GM19455 (cell line): ENCODE measurements at regions not wholly inside any gene's neighbourhood (a gene's known extent, or its start where the extent isn't known, plus 50 kb on each side); places are given as distances from the start of the nearest gene placed in this dataset.

Experiments
- ATAC-seq: cut with Tn5 transposase; IDR thresholded peaks from one replicate; pipeline ENCODE4 v1.9.1; 2021; ENCODE audit not compliant: unreplicated experiment

DNA sequence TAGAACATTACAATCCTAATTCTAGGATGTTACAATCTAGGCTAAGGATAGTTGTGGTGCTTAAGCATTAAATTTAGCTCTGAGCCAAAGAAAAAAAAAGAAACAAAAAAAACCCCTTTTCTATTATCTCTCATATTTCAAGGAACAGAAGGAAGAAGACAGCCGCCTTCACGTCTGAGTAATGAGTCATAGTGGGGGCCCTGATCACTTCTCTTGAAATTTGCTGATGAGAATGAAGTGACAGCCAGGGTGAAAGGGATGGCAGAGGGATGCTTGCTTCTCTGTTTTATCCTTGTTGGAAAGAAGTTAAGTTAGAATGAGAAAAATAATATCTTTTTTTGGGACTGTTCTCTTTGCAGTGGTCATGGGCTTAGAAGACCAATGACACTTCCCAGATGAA lies 82.6 kb upstream of the MPHOSPH6 start:
- no peak for ATAC-seq

GRCh38 chr16:82248677-82249076 lies 78.7 kb upstream of the MPHOSPH6 start:
- no peak for ATAC-seq

DNA sequence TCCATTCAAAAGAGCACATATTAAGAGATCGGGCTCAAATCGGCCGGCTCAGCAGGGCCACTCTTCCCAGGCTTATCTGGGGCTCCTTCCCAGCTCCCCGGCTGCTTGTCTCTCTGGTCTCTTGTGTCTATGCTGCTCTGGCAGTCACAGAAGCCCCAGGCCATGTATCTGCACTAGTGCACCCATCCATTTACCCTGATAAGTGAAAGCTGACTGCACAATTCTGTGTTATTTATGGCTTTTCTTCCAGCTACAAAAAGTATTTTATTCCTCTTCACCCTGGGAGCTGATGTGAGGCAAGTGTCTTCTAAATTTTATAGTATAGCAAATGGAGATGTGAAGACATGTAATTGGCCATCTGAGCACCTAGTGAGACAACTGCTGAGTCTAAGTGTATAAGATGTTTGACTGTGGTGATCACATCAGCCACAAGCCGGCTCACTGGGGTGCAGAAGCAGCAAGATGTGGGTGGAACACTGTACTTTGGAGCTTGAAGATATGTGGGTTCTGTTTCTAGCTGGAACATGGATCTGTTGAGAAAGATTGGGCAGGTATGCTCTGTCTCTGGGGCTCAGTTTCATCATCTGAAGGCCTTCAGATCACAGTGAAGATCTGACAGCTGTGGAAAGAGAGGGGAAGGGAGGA lies 78.1 kb upstream of the MPHOSPH6 start:
- no peak for ATAC-seq

GRCh38 chr16:82242201-82242600 lies 72.2 kb upstream of the MPHOSPH6 start:
- ATAC-seq: no peak

GRCh38 chr16:82241469-82242052 lies 71.5 kb upstream of the MPHOSPH6 start:
- no peak for ATAC-seq

GRCh38 chr16:82240111-82240510 lies 70.1 kb upstream of the MPHOSPH6 start:
- ATAC-seq: no peak

- ATAC-seq: no peak
Measured at GRCh38 chr16:82236875-82237274, 66.9 kb upstream of the MPHOSPH6 start.

DNA sequence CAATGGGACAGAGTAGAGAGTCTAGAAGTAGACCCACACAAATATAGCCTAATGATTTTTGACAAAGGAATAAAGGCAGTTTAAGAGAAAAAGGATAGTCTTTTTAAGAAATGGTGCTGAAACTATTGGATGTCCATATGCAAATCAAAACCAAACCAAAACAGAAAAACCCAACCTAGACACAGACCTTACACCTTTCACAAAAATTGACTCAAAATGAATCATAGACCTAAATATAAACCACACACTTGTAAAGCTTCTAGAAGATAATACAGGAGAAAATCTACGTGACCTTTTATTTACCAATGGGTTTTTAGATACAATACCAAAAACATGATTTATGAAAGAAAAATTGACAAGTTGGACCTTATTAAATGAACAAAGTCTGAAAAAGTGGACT lies 66.4 kb upstream of the MPHOSPH6 start:
- no peak for ATAC-seq

DNA sequence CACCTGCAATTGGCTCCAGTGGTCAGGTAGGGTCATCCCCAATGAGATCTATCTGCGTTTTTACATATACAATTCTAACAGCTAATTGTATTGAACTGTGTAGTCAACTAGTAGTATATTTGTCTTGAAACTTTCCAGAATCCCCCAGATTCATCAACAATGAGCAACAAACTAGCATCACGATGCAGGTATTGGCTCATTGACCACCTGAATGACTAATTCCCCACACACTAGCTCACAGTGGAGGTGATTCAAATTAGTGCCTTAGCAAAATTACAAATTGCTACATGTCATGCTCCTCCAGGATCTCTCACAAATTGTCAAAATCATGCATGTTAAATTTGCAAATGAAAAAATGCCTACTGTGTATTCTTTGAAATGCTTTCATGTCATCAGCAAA lies 62.8 kb upstream of the MPHOSPH6 start:
- ATAC-seq: no peak

- ATAC-seq: no peak
Measured at GRCh38 chr16:82231008-82231787, 61.2 kb upstream of the MPHOSPH6 start.

- ATAC-seq: no peak
Measured at GRCh38 chr16:82229800-82230619, 60.0 kb upstream of the MPHOSPH6 start.

GRCh38 chr16:82226327-82226726 lies 56.3 kb upstream of the MPHOSPH6 start:
- ATAC-seq: no peak

- ATAC-seq: no peak
Measured at GRCh38 chr16:82224821-82225220, 54.8 kb upstream of the MPHOSPH6 start.

DNA sequence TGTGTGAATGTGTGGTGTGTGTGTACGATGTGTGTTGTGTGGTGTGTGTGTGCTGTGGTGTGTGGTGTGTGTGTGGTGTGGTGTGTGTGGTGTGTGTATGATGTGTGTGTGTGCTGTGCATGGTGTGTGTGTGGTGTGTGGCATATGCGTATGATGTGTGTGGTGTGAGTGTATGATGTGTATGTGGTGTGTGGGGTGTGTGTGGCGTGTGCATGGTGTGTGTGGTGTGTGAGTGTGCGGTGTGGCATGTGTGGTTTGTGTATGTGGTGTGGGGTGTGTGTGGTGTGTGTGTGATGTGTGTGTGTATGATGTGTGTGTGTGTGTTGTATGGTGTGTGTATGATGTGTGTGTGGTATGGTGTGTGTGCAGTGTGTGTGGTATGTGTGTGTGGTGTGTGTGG lies 50.5 kb upstream of the MPHOSPH6 start:
- ATAC-seq: no peak
